ENCODE measurements at regions not wholly inside any gene's neighbourhood (a gene's known extent, or its start where the extent isn't known, plus 50 kb on each side); places are given as distances from the start of the nearest gene placed in this dataset.

DNA sequence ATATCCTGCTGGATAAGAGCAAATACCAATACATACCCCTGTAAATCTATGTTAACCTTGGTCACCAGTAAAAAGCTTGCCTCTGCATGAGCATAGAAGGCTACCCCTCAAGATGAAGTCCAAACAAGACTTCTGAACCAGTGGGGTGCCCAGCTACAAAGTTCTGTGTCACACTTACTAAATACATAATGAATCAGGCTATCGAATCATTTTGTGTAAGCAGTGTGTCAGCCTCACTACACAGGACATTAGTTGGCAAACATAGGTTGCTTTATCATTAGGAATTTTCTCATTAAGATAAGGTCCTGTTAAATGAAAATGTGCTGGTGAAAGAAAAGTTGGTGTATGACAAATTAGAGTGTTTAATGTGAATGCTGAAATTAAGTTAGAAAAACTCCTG, 452.0 kb downstream of the MFSD1 start:
- TF ChIP-seq, protein P1, sequence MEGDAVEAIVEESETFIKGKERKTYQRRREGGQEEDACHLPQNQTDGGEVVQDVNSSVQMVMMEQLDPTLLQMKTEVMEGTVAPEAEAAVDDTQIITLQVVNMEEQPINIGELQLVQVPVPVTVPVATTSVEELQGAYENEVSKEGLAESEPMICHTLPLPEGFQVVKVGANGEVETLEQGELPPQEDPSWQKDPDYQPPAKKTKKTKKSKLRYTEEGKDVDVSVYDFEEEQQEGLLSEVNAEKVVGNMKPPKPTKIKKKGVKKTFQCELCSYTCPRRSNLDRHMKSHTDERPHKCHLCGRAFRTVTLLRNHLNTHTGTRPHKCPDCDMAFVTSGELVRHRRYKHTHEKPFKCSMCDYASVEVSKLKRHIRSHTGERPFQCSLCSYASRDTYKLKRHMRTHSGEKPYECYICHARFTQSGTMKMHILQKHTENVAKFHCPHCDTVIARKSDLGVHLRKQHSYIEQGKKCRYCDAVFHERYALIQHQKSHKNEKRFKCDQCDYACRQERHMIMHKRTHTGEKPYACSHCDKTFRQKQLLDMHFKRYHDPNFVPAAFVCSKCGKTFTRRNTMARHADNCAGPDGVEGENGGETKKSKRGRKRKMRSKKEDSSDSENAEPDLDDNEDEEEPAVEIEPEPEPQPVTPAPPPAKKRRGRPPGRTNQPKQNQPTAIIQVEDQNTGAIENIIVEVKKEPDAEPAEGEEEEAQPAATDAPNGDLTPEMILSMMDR (IDR thresholded peaks at IDR 0.05): no peak
- no peak for TF ChIP-seq EZH2 (IDR thresholded peaks at IDR 0.05)
- no peak for TF ChIP-seq EZH2phosphoT487 (IDR thresholded peaks at IDR 0.05)
